HG03064 (cell line): ENCODE measurements at regions not wholly inside any gene's neighbourhood (a gene's known extent, or its start where the extent isn't known, plus 50 kb on each side); places are given as distances from the start of the nearest gene placed in this dataset.
A peak's percentile ranks its signal among the peaks of the same experiment; 100 is the strongest.

ENCODE experiments used
- ATAC-seq: cut with Tn5 transposase; IDR thresholded peaks from one replicate; pipeline ENCODE4 v1.9.1; 2021; ENCODE audit warnings: low read depth; ENCODE audit not compliant: unreplicated experiment

DNA sequence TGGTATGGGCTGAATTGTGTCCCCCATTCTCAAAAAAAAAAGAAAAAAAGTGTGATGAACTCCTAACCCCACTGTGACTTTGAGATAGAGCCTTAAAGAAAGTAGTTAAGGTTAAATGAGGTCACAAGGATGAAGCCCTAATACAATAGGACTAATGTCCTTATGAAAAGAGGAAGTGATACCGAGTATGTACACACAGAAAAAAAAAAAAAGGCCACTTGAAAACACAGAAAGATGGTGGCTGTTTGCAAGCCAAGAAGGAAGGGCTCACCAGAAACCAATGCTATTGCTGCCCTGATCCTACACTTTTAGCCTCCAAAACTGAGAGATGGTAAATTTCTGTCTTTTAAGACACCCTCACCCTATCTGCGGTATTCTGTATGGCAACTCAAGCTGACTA, 955.6 kb downstream of the PCDH17 start:
- ATAC-seq = peak; percentile 84

DNA sequence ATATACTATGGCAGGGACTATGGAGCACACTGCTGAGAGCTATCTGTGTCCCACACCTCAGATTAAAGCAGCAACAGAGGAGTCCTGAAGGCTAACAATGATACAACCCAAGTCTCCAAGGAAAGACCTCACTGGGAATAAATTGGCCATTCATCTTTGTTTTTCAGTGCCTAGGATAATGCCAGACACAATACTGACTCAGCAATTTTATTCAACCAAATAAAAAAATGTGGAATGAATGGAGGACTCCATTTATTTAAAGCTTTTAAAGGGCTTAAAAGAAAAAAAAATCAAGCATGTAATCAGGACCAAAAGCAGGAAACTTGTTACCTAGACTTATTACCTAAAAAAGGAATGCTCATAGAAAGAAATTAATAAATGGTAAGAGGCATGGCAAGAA, 960.5 kb downstream of the PCDH17 start:
- ATAC-seq = no peak

DNA sequence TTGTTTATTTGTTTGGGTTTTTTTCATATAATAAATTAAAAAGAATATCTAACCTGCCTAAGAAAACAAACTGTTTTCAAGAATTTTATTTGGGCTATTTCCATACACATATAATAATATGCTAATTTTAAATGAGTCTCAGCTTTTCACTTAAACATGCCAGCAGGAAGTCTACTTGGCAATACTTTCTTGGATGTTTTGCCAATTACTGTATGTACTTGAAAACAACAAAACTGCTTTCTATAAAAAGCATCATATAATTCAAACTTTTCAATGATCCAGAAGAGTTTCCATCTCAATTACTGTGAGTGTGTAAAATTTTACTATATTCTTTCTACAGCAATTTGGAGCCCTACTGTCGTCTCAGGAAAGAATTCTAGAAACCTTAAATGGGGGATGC, 961.2 kb downstream of the PCDH17 start:
- no peak for ATAC-seq

DNA sequence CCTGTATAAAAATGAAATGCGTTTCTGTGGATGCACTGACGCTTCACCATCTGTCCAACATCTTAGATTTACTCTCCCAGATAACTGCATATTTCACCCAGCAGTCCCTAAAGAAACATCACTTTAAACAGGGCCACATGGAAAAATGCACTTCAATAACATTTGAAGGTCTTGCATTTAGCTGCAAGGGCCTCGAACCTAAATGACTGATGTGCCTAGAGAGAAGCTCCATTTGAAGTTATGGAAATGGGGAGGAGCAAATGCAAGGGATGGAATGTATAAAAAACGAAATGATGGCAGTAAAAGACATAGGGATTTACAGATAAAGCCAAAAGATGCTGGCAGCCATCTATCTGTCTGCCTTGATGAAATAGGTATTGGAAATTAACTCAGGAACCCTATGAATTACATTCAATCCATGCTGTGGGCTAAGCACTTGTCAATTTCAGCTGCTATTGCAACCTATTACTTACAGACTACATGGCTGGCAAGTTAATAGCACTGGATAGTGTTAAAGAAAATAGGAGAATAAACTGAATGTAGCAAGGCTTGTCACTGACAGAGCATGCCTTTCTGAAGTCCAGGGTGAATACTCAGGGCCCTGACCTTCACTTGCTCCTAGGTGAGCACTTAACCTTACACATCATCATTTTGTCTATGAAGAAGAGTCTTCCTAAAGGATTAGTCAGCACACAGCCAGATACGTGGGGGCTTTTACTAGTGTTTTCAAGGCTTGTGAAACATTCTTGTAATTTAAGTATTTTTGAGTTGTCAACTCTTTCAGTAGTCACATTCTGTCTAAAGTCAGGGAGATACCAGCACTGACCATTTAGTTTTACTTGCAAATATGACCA, 963.4 kb downstream of the PCDH17 start:
- no peak for ATAC-seq

DNA sequence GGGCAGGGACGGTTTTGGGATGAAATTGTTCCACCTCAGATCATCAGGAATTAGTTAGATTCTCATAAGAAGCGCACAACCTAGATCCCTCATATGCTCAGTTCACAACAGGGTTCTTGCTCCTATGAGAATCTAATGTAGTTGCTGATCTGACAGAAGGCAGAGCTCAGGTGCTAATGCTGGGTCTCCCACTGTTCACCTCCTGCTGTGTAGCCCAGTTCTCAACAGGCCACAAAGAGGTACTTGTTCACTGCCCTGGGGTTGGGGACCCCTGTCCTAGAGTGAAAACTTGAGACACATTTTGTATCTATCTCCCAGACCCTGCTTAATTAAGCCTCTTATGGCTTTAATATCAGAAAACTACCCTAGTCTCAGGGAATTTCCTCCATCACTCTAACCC, 966.0 kb downstream of the PCDH17 start:
- ATAC-seq = no peak

DNA sequence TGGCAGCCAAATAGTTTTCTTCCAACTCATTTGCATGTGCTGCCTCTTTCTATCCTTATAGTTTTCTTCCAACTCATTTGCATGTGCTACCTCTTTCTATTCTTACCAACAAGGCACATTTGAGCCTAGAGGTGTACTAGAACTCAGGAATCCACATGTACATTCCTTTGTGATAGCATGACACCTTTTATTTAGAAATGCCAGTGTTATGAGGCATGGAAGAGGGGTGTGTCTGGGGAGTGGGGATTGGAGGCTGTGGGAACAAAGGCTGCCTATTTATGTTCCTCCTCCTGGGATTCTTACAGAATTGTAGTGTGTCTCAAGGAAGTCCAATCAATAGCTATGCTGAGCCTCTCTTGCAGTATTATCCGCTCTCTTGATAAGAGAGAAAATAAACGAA, 966.7 kb downstream of the PCDH17 start:
- no peak for ATAC-seq

DNA sequence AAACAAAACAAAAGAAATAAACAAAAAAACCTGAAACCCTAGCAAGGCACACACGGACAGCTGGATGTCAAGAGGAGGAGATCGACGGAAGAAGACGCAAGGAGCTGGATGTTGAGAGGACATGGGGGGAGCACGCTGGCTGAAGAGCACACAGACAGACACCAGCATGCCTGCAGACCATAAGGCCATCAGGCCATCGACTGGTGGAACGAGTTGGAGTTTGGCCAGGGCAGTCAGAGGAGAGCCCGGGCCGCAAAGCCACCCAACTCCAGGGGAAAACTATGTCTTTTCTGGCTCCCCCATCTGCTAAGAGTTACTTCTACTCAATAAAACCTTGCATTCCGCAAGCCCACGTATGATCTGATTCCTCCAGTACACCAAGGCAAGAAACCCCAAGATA, 979.6 kb downstream of the PCDH17 start:
- ATAC-seq = no peak

DNA sequence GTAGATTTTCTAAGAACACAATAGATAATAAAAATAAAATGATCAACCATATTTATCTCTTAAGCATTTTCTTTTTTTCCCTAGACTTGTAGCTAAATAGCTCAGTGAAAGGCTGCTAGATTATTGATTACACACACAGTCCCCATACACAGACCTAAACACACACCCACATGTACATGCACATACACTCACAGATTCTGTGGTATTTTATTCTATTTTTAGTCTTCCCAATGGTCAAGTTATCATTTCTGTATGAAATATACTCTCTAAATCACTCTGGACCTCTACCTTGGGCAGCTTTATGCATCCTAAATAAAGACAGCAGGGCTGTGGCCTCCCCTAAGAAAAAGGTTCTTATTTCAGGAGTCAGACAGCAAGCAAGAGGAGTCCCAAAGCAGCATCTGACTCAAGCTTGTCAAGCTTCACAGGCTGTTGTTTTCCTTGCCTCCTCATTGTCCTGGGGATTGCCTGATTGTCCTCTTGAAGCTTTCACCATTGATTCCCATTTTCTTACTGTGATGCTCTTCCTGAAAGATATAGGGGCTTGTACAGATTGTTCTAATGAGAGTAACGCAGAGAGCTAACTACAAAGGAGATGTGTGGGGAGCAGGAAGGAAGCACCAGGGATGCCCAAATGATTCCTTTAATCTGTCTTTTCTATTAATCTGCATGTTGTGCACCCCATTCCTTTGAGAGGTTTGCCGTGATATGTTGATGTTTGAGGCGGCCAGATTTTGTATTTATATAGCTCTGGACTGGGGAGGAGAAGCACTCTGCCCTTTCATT, 986.5 kb downstream of the PCDH17 start:
- no peak for ATAC-seq

DNA sequence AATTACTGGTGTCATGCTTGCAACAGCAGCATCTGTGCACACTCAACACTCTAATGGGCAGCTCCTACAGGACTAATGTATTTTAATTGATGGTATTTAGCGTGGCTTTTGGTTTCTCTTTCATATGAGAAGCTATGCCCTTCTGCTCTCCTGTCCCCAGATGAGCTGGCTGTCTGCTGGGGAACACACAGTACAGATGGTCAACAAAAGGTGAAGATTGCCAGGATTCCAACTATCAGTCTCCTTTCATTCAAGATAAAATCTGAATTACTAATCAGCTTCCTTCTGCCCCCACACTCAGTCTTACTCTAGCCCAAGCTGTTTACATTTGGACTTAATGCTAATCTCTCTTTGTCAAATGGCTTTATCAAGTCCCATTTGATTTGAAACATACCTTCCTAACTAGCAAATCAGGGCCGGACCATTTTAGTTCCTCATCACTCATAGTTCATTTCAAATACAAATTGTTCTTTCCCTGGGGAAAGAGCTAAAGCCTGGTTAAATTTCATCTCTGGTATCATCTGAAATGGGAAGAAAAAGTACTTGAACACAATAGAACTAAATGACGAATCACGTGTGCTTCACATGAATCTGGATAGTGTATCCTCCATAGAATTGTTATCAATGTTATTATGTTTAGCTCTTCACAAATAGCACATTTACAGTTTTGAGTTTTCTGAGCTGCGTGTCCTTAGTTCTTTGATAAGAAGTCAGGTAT, 988.0 kb downstream of the PCDH17 start:
- ATAC-seq = no peak

DNA sequence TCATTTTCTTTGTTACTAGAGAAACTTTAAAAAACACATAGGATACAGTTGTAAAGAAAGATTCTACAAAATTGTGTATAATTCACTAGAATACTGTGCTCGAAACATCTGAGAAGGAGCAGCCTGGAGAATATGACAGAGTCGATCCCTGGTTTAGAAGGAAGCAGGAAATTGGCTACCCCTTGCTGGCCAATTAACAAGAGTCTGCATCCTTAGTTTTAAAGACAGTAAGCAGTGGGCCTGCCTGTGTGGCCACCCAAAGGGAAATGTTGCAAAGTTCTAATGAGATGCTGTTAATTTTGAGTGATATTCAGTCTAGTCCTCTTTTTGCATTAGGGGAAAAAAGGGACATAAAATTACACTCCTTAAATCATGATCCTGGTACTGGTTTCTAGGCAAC, 988.6 kb downstream of the PCDH17 start:
- no peak for ATAC-seq

DNA sequence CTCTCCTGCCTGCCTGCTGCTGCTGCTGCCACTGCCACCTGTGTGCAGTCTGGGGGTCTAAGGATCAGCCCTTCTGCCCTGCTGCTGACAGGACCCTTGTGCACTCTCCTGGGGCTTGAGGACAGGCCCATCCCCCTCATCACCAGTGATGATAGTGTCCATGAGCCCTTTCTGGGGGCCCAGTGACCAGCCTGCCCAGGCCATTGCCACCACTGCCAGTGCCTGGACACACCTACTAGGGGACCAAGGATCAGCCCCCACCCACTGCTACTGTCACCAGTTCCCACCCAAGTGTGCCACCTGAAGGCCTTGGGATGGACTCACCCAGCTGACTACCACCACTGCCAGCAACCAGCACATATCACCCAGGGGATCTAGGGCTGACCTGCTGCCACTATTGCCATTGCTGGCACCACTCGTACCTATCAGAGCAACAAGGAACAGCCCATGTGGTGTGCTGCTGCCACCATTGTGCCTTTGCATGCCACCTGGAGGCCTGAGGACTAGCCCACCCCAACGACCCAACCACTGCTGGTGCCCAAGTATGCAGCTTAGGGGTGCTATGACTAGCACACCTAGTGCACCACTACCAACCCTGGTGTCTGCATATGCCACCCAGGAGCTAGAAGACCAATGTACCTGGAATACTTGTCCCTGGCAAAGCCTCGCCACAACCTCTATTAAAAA, 994.3 kb downstream of the PCDH17 start:
- ATAC-seq = no peak

DNA sequence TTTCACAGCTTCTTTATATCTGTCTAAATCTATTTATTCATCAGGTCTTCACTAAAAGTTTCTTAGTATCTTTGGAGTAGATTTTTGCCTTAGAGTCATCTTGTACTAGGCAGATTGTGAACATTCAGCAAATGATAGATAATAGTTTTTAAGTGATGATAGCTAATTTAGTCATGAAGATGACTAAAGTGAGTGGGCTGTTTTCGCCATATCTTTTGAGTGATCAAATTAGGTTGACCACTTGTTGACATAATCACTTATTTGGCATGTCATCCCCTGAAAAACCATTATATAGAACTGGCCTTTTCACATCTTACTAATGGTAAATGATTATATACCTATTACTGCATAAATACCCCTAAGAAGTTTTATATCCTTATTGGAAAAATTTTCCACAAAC, 999.2 kb downstream of the PCDH17 start:
- ATAC-seq = no peak

DNA sequence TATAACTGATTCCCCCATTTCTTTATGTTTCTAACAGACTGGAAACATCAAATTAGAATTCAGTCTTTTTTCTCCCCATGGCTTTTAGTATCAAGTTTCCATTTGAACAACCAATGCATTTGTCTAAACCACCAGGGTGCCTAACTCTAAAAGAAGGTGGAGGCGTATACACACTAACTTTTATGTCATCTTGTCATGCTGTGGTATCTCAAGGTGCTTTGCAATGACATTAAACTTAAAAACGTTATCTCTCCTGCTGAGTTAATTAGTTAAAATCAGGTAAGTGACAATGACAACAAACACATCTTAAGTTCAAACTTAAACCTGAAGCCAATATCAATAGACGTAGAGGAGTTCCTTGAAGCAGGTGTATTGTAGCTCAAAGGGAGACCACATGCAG, 1001.7 kb downstream of the PCDH17 start:
- ATAC-seq = no peak

DNA sequence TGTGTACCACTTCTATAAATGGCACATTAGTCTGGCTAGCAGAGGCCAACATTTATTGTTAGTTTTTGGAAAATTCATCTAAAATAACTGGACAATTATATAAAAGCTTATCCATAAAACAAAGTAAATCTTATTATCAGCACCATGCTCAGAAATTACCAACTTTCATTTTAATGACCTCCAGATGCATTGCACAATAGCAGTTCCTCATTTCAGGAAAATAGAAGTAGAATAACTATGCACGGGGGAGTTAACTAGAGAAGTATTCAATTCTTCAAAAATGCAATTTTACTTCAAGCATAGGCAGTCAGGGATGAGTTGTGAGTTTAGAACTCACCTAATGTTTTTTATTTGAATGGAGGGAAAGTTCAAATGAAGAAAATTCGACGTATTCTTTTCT, 1023.5 kb downstream of the PCDH17 start:
- ATAC-seq = no peak

DNA sequence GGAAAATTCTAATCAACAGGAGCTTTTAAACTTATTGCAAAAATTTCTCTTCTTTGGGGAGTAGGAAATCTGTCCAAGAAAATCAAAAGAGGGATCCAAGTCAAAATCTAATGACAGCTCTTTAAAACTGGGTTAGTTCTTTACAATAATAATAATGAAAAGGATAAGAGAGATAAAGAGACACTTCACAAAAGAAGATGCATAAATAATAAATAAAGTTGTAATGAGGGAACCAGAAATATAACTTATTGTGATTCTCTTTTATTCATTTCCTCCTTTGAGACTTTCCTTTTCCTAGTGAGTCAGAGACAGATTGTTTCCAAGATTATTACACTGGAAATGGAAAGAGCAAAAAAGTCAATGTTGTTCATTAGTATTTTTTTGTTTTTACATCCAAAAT, 1029.3 kb downstream of the PCDH17 start:
- no peak for ATAC-seq

DNA sequence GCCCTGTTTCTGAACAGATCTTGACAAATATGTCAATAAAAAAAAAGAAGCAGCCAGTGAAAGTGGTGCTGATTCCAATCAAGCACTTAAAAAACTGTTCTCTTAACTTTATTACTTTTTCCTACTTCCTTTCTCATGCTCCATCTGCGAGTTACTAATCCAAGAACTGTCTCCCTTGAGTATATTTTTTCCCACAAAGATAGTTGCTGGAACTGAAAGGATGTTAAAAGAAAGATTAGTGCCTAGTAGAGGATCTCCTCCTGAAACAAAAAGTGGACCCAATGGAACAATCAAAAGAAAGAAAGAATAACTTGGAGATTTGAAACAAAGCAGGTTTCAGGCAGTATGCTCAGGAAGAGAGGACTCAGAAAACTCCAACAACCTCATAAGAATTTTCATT, 1034.8 kb downstream of the PCDH17 start:
- ATAC-seq = no peak

DNA sequence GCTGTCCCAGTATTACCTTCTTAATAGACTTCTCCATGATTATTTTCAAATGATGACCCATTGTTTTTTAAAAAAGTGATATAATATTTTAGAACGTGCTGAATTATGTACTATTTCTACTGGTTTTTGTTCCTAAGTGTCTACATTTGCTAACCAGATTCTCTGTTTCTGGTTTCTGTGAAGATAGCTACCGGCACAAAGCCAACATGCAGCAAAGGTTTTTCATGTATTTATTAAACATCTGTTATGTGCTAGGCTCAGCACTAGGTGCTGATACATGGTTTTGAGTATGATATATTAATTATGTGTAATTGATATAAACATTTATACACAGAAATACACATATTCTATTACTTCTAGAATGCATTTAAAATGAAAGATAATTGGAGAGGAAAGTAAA, 1035.6 kb downstream of the PCDH17 start:
- ATAC-seq = no peak

DNA sequence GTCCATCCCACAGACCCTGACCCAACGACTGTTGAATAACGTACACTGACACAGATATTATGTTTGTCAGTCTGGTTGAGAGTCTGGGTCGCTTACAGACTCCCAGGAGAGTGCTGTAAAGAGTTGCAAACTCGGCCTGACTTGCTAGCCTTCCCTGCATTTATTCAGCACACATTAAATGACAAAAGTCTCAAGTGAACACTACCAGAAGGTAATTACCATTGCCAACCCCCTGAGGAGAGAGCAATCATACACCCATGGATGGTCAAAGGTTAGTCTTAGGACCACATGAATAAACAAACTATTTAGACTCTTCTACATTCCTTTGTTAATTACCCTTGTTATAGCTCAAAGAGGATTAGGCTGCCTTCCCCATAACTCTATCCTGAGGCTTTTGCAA, 1048.6 kb downstream of the PCDH17 start:
- no peak for ATAC-seq

DNA sequence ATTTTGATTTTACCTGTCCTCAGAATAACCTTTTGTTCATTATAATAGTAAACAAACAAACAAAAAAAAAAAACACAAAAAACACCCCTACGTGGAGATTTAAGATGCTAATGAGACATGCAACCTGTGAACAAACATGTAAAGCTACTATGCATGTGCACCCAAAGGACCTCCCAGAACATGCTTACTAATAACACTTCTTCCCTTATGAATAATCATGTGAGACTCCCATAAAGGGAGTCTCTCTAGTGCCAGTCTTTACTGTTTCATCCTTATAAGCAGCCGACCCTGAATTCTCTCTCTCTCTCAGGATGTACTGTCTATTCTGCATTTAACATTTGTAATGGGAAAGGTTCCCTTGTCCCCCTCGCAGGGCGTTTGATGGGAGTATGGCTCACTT, 1051.1 kb downstream of the PCDH17 start:
- ATAC-seq = no peak

DNA sequence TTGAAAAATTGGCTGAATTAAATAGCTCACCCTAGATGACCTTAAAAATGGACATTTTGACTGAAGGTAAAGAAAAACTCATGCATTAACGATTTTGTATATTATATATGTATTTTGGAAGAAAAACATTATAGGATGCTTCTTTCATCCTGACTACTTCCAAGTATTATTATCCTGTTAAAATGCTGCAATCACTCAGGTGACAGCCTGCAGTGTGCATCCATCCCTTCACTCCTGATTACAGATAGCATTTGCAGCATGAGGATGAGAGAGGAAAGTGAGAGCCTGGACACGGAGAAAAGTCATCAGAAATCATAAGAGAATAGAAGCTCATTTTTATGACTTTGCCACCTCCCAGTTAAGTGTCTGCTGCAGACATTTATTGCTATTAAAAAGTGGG, 1055.6 kb downstream of the PCDH17 start:
- ATAC-seq = no peak

DNA sequence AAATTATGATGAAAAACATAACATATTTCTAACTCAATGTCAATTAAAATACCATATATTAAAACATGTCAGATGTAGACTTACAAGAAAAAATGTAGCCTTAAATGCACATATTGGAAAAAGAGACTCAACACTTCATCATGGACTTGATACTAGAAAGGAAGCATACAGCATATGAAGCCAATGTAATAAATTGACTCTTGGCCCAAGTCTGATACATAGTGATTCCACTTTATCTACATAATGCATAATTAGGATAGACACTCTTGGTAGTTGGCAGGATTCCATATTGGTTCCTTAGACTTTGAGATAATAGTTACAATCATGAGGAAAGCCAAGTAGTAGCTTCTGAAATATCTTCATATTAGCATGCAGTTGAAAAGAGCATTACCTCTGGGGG, 1067.0 kb downstream of the PCDH17 start:
- no peak for ATAC-seq
